ENCODE measurements at regions not wholly inside any gene's neighbourhood (a gene's known extent, or its start where the extent isn't known, plus 50 kb on each side); places are given as distances from the start of the nearest gene placed in this dataset.
"Not testable (repeated sequence)": the region's sequence is repeated elsewhere in the genome, so short reads cannot be mapped to it uniquely, and the experiment has no call there.

- TF ChIP-seq POLR2A (IDR thresholded peaks at IDR 0.05) (no peak), CTCF (IDR thresholded peaks at IDR 0.05) (no peak)
- H3K9me3 ChIP-seq, result peaks cover 0 to 5% (median 0%) of the 10 kb centered on the region in 4 donors
- DNase-seq, result no peak
Observed at GRCh38 chr2:65754219-65754618, 321.8 kb upstream of the SPRED2 start.

GRCh38 chr2:65751408-65751807 is 319.0 kb upstream of the SPRED2 start:
- no peaks in the 10 kb centered on the region for H3K27me3 ChIP-seq
- TF ChIP-seq POLR2A (IDR thresholded peaks at IDR 0.05) (no peak), CTCF (IDR thresholded peaks at IDR 0.05) (no peak)
- H3K4me1 ChIP-seq, result no peaks in the 10 kb centered on the region
- H3K36me3 ChIP-seq, result no peaks in the 10 kb centered on the region
- no peak for DNase-seq
- no peak overlapping the region for H3K4me3 ChIP-seq
- no peak overlapping the region for H3K27ac ChIP-seq
- no peaks in the 10 kb centered on the region for H3K9me3 ChIP-seq

More at GRCh38 chr2:65754219-65754618, 321.8 kb upstream of the SPRED2 start:
- Histone ChIP-seq H3K4me3 (no peak overlapping the region), H3K27me3 (no peaks in the 10 kb centered on the region), H3K4me1 (no peaks in the 10 kb centered on the region), H3K27ac (no peak overlapping the region), H3K36me3 (no peaks in the 10 kb centered on the region)

GRCh38 chr2:65749545-65749944 is 317.1 kb upstream of the SPRED2 start:
- H3K9me3 ChIP-seq, result no peaks in the 10 kb centered on the region
- TF ChIP-seq CTCF (IDR thresholded peaks at IDR 0.05) (no peak), POLR2A (IDR thresholded peaks at IDR 0.05) (no peak)
- DNase-seq, result no peak

GRCh38 chr2:65747875-65748274 is 315.5 kb upstream of the SPRED2 start:
- not testable (repeated sequence) for H3K27me3 ChIP-seq, H3K4me3 ChIP-seq, H3K4me1 ChIP-seq, H3K9me3 ChIP-seq, H3K36me3 ChIP-seq, H3K27ac ChIP-seq, DNase-seq

More at GRCh38 chr2:65749545-65749944, 317.1 kb upstream of the SPRED2 start:
- Histone ChIP-seq H3K4me3 (no peak overlapping the region), H3K36me3 (no peaks in the 10 kb centered on the region), H3K4me1 (no peaks in the 10 kb centered on the region), H3K27me3 (no peaks in the 10 kb centered on the region), H3K27ac (no peak overlapping the region)

GRCh38 chr2:65746931-65747675 is 314.7 kb upstream of the SPRED2 start:
- no peak overlapping the region for H3K4me3 ChIP-seq
- H3K9me3 ChIP-seq, result no peaks in the 10 kb centered on the region
- no peak for DNase-seq
- no peaks in the 10 kb centered on the region for H3K27me3 ChIP-seq
- no peak for TF ChIP-seq CTCF (IDR thresholded peaks at IDR 0.05)
- no peak for TF ChIP-seq POLR2A (IDR thresholded peaks at IDR 0.05)
- H3K36me3 ChIP-seq, result no peaks in the 10 kb centered on the region
- no peak overlapping the region for H3K27ac ChIP-seq
- H3K4me1 ChIP-seq, result no peaks in the 10 kb centered on the region

GRCh38 chr2:65744477-65745200 is 312.2 kb upstream of the SPRED2 start:
- TF ChIP-seq POLR2A (IDR thresholded peaks at IDR 0.05) (no peak), CTCF (IDR thresholded peaks at IDR 0.05) (no peak)
- Histone ChIP-seq H3K9me3 (no peaks in the 10 kb centered on the region), H3K27me3 (no peaks in the 10 kb centered on the region), H3K36me3 (no peaks in the 10 kb centered on the region), H3K4me1 (no peaks in the 10 kb centered on the region), H3K27ac (no peak overlapping the region), H3K4me3 (no peak overlapping the region)
- DNase-seq, result no peak

All from Peyer's patch (tissue), 4 donors.